ENCODE measurements at regions not wholly inside any gene's neighbourhood (a gene's known extent, or its start where the extent isn't known, plus 50 kb on each side); places are given as distances from the start of the nearest gene placed in this dataset.

GRCh38 chr5:110159202-110159601 is 469.5 kb downstream of the MAN2A1 start:
- DNase-seq: no peak

- no peak for DNase-seq
Measured at GRCh38 chr5:110161162-110161561, 471.4 kb downstream of the MAN2A1 start.

GRCh38 chr5:110165366-110165765 is 475.6 kb downstream of the MAN2A1 start:
- DNase-seq: no peak

- no peak for DNase-seq
Measured at GRCh38 chr5:110167384-110167783, 477.7 kb downstream of the MAN2A1 start.

GRCh38 chr5:110169461-110169860 is 479.7 kb downstream of the MAN2A1 start:
- no peak for DNase-seq

GRCh38 chr5:110177729-110178128 is 488.0 kb downstream of the MAN2A1 start:
- no peak for DNase-seq

GRCh38 chr5:110179321-110179720 is 489.6 kb downstream of the MAN2A1 start:
- DNase-seq: no peak

- no peak for DNase-seq
Measured at GRCh38 chr5:110194191-110194590, 504.5 kb downstream of the MAN2A1 start.

GRCh38 chr5:110195288-110195687 is 505.6 kb downstream of the MAN2A1 start:
- no peak for DNase-seq

GRCh38 chr5:110201791-110202190 is 512.1 kb downstream of the MAN2A1 start:
- no peak for DNase-seq

- DNase-seq: no peak
Measured at GRCh38 chr5:110203661-110204060, 513.9 kb downstream of the MAN2A1 start.

GRCh38 chr5:110209401-110209800 is 517.1 kb downstream of the TMEM232 start:
- DNase-seq: no peak

GRCh38 chr5:110218981-110219380 is 507.5 kb downstream of the TMEM232 start:
- DNase-seq: no peak

- no peak for DNase-seq
Measured at GRCh38 chr5:110219769-110220168, 506.7 kb downstream of the TMEM232 start.

GRCh38 chr5:110221036-110221435 is 505.4 kb downstream of the TMEM232 start:
- no peak for DNase-seq

- no peak for DNase-seq
Measured at GRCh38 chr5:110224050-110224449, 502.4 kb downstream of the TMEM232 start.

- no peak for DNase-seq
Measured at GRCh38 chr5:110225949-110226348, 500.5 kb downstream of the TMEM232 start.

GRCh38 chr5:110239786-110240185 is 486.7 kb downstream of the TMEM232 start:
- no peak for DNase-seq

GRCh38 chr5:110242950-110243349 is 483.5 kb downstream of the TMEM232 start:
- no peak for DNase-seq

GRCh38 chr5:110248921-110249320 is 477.6 kb downstream of the TMEM232 start:
- no peak for DNase-seq

GRCh38 chr5:110250355-110250754 is 476.1 kb downstream of the TMEM232 start:
- no peak for DNase-seq

GRCh38 chr5:110250755-110251154 is 475.7 kb downstream of the TMEM232 start:
- no peak for DNase-seq

GRCh38 chr5:110251366-110251765 is 475.1 kb downstream of the TMEM232 start:
- no peak for DNase-seq

- no peak for DNase-seq
Measured at GRCh38 chr5:110255194-110255593, 471.3 kb downstream of the TMEM232 start.

GRCh38 chr5:110256298-110256697 is 470.2 kb downstream of the TMEM232 start:
- no peak for DNase-seq

- DNase-seq: no peak
Measured at GRCh38 chr5:110257971-110258370, 468.5 kb downstream of the TMEM232 start.
